Uterus (tissue), 3 donors: ENCODE measurements at regions not wholly inside any gene's neighbourhood (a gene's known extent, or its start where the extent isn't known, plus 50 kb on each side); places are given as distances from the start of the nearest gene placed in this dataset.

ENCODE experiments used
- DNase-seq, 2 donors: peaks; one replicate each; pipeline ENCODE4 v3.0.0-alpha.2; 2019 to 2020
- H3K27ac ChIP-seq, 2 donors: fragments of 200-600 bp; sonication (generic); 1 replicate in 1 of 2; 2 replicates in 1 of 2; pipeline ENCODE4 v1.5.1; 2016 to 2018
- H3K27me3 ChIP-seq, 2 donors: fragments of 200-600 bp; sonication (generic); one replicate each; pipeline ENCODE4 v1.5.1; 2018 to 2019; ENCODE audit warnings: control low read depth in 1 of 2
- H3K36me3 ChIP-seq, 2 donors: fragments of 200-600 bp; sonication (generic); one replicate each; pipeline ENCODE4 v1.5.1; 2019; ENCODE audit warnings: control low read depth in 1 of 2
- H3K4me1 ChIP-seq, 2 donors: fragments of 200-600 bp; sonication (generic); one replicate each; pipeline ENCODE4 v1.5.1; 2018 to 2019; ENCODE audit warnings: control low read depth in 1 of 2
- H3K4me3 ChIP-seq, 2 donors: fragments of 200-600 bp; sonication (generic); 1 replicate in 1 of 2; 2 replicates in 1 of 2; pipeline ENCODE4 v1.5.1; 2018 to 2019; ENCODE audit warnings: mild to moderate bottlenecking in 1 of 2
- H3K9me3 ChIP-seq, 2 donors: fragments of 200-600 bp; sonication (generic); one replicate each; pipeline ENCODE4 v1.5.1; 2019; ENCODE audit warnings: control low read depth in 1 of 2
- POLR2A ChIP-seq, 2 donors: fragments of 450-650 bp; IDR thresholded peaks; one replicate each; pipeline ENCODE4 v1.6.1; 2016; ENCODE audit warnings: antibody characterized with exemption in 2 of 2, mild to moderate bottlenecking in 1 of 2, moderate library complexity in 1 of 2
- intact Hi-C: fragments of 100-400 bp; cut with DNase I; formaldehyde crosslinking; loops from one replicate; pipeline ENCODE4 v1.15.1; 2023; ENCODE audit warnings: low total_unique reads
- TF ChIP-seq, protein P1 (sequence below), 4 experiments: fragments of 200-600 bp in 2 of 4; fragments of 450-650 bp in 2 of 4; sonication (generic) in 2 of 4; IDR thresholded peaks; one replicate each; pipeline ENCODE4 v1.5.1; 2016 to 2019; ENCODE audit warnings: antibody characterized with exemption in 4 of 4, mild to moderate bottlenecking in 2 of 4, moderate library complexity in 1 of 4
- donor health status: DM: yes; HTN: yes; CAD: no.

DNA sequence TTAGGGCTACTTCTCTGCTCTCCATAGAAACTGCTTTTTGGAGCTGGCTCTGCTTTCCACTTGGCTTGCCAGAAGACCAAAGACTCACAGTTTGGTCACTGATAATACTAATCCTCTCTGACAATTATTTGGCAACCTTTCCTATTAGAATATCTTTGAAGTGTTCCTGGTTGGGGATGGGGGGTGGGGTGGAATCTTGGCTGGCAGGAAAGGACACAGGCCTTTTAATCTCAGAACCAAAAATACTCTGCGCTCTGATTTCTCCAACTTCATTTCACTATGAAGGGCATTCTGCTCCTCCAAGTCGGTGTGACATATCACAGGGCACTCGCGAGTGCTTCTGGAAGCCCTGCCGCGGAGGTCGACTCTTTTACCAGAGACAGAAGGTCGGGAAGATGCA, 1329.0 kb upstream of the WWC1 start:
- DNase-seq = no peak
- Histone ChIP-seq H3K36me3 (no peaks in the 10 kb centered on the region), H3K27ac (no peak overlapping the region), H3K27me3 (no peaks in the 10 kb centered on the region), H3K4me1 (no peaks in the 10 kb centered on the region), H3K9me3 (no peaks in the 10 kb centered on the region), H3K4me3 (no peak overlapping the region)
- intact Hi-C loops = no loop called here
- TF ChIP-seq, protein P1, sequence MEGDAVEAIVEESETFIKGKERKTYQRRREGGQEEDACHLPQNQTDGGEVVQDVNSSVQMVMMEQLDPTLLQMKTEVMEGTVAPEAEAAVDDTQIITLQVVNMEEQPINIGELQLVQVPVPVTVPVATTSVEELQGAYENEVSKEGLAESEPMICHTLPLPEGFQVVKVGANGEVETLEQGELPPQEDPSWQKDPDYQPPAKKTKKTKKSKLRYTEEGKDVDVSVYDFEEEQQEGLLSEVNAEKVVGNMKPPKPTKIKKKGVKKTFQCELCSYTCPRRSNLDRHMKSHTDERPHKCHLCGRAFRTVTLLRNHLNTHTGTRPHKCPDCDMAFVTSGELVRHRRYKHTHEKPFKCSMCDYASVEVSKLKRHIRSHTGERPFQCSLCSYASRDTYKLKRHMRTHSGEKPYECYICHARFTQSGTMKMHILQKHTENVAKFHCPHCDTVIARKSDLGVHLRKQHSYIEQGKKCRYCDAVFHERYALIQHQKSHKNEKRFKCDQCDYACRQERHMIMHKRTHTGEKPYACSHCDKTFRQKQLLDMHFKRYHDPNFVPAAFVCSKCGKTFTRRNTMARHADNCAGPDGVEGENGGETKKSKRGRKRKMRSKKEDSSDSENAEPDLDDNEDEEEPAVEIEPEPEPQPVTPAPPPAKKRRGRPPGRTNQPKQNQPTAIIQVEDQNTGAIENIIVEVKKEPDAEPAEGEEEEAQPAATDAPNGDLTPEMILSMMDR (IDR thresholded peaks at IDR 0.05) = no peak
- no peak for TF ChIP-seq POLR2A (IDR thresholded peaks at IDR 0.05)

DNA sequence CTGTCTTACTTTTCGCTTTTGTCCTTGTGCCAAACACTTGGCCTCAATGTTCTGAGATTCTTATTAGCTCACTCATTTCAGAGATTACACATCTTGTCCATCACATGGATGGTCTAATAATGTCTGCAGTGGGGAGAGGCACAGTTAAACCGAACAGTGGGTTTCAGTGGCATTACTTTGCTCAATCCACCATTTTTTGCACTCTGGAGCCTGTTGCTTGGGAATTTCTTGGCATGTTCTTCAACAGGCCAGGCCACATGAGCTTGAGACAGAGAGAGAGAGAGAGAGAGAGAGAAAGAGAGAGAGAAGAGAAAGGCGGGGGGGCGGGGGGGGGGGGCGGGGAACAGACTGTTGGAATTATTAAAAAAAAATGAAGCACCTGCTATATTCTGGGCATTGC, 1327.8 kb upstream of the WWC1 start:
- Histone ChIP-seq H3K4me3 (no peak overlapping the region), H3K4me1 (no peaks in the 10 kb centered on the region), H3K27me3 (no peaks in the 10 kb centered on the region), H3K36me3 (no peaks in the 10 kb centered on the region), H3K9me3 (no peaks in the 10 kb centered on the region), H3K27ac (no peak overlapping the region)
- intact Hi-C loops = no loop called here
- TF ChIP-seq, protein P1 (IDR thresholded peaks at IDR 0.05) = no peak
- no peak for TF ChIP-seq POLR2A (IDR thresholded peaks at IDR 0.05)
- no peak for DNase-seq

DNA sequence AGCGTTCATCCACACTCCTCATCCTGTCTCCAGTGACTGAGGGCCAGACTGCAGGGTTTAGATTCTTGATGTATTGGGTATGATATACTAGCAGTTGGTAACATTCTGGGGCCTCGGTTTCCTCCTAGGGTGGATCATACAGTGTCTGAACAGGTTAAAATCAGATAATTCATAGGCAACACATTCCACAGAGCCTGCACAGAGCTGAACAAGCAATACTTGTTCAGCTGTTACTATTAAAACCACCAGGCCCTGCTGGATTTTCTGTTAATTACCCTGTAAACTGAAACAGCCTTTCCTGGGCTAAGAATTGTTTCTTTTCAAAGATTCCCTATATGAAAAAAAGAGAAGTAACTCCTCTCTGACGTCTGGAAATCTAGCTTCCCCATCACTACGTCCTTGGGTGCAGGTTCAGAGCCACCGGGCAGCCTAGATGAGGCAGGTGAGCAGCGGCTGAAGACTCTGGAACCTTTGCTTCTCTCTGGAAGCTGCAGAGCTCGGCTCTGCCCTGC, 1313.5 kb upstream of the WWC1 start:
- Histone ChIP-seq H3K4me1 (peaks cover 0 to 9% of the 10 kb centered on the region in 2 donors), H3K9me3 (no peaks in the 10 kb centered on the region), H3K36me3 (no peaks in the 10 kb centered on the region), H3K27ac (no peak overlapping the region), H3K4me3 (peak overlapping the region; percentile 25 to 39), H3K27me3 (peaks cover 0 to 17% of the 10 kb centered on the region in 2 donors)
- TF ChIP-seq, protein P1 (IDR thresholded peaks at IDR 0.05) = no peak
- TF ChIP-seq POLR2A (IDR thresholded peaks at IDR 0.05) = no peak
- intact Hi-C loops = no loop called here
- DNase-seq = no peak

DNA sequence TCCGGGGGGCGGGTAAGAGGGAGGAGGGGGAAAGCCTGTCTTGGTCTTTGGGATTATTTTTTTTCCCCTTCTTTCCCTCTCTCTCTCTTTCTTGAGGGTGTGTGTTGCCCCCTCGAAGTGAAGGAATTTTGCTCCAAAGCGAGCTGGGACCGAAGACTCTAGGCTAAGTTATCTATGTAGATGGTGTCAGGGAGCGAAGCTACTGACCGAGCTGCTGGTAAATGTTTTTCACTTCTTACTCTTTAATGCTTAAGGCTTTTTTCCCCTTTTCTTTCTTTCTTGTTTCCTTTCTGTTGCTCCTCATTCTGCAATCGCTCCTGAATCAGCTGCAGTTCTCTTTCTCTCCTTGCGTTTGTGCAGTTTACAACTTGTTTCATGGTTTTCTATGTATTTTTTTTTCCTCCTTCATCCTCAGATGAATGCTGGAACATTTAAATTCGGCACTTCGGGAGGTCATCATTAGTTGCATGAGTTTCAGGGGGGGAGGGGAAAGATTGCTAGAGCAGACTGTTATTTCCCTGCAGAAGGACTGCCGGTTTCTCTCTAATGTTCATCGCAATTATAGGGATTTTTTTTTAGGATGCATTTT, 1312.0 kb upstream of the WWC1 start:
- peak overlapping the region; percentile 25 to 39 for H3K4me3 ChIP-seq
- TF ChIP-seq, protein P1 (IDR thresholded peaks at IDR 0.05) = no peak
- TF ChIP-seq POLR2A (IDR thresholded peaks at IDR 0.05) = no peak
- no peaks in the 10 kb centered on the region for H3K9me3 ChIP-seq
- intact Hi-C loops = no loop called here
- no peak overlapping the region for H3K27ac ChIP-seq
- H3K36me3 ChIP-seq = no peaks in the 10 kb centered on the region
- H3K27me3 ChIP-seq = peaks cover 0 to 23% of the 10 kb centered on the region in 2 donors
- DNase-seq = no peak
- H3K4me1 ChIP-seq = peaks cover 0 to 9% of the 10 kb centered on the region in 2 donors

DNA sequence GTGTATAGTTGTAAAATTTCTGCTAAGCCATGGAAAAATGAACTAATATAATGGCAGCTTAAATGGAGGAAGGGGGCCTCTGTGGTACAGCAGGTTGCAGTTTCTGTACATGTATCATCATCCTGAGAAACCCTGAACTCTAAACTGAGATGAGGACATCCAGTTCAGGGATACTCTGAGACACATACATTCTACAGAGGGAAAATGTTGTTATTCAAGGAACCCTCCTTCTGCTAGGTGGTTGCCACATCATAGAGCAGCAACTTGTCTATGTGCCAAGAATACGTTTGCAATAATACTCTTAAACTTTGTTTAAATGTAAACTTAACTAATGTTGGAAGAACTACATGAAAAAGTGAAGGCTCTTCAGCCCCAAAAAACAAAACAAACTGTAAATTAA, 1310.8 kb upstream of the WWC1 start:
- Histone ChIP-seq H3K27me3 (peaks cover 0 to 23% of the 10 kb centered on the region in 2 donors), H3K27ac (no peak overlapping the region), H3K4me1 (peaks cover 0 to 9% of the 10 kb centered on the region in 2 donors), H3K4me3 (no peak overlapping the region), H3K9me3 (no peaks in the 10 kb centered on the region), H3K36me3 (no peaks in the 10 kb centered on the region)
- no peak for TF ChIP-seq POLR2A (IDR thresholded peaks at IDR 0.05)
- TF ChIP-seq, protein P1 (IDR thresholded peaks at IDR 0.05) = no peak
- intact Hi-C loops = no loop called here
- DNase-seq = no peak
